Transverse colon (tissue), 3 donors: ENCODE measurements at regions not wholly inside any gene's neighbourhood (a gene's known extent, or its start where the extent isn't known, plus 50 kb on each side); places are given as distances from the start of the nearest gene placed in this dataset.

ENCODE experiments used
- POLR2A ChIP-seq: fragments of 450-650 bp; IDR thresholded peaks from one replicate; pipeline ENCODE4 v1.6.1; 2016; ENCODE audit warnings: antibody characterized with exemption, mild to moderate bottlenecking, moderate library complexity
- POLR2AphosphoS5 ChIP-seq, 3 donors: sonication (generic); formaldehyde crosslinking; IDR thresholded peaks; one replicate each; pipeline ENCODE4 v1.6.1; 2016; ENCODE audit warnings: antibody characterized with exemption in 3 of 3

DNA sequence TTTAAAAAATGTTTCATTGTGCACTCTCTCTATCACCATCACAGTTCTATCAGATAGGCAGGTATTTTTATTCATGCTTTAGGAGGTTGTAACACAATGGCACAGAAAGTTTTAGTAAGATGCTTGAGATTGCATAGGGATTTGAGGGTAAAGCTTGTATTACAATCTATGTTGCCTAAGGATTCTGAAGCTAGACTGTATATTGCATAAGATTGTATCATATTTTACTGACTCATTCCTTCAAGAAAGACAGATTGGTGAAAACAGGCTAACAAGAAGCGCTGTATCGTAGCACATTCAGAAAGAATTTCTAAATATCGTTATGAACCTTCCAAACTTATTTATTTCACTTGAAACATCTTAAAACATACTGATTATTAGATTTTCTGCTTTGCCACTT lies 577.7 kb downstream of the EBF1 start:
- no peak for TF ChIP-seq POLR2A
- TF ChIP-seq POLR2AphosphoS5 (IDR thresholded peaks at IDR 0.05) = no peak
